ENCODE measurements at regions not wholly inside any gene's neighbourhood (a gene's known extent, or its start where the extent isn't known, plus 50 kb on each side); places are given as distances from the start of the nearest gene placed in this dataset.

GRCh38 chr7:18308938-18309337 lies 186.6 kb upstream of the HDAC9 start:
- no peak for TF ChIP-seq CTCF (conservative IDR thresholded peaks at IDR 0.05; ENCODE audit: low read length)
- no peak for TF ChIP-seq EZH2phosphoT487 (IDR thresholded peaks at IDR 0.05; ENCODE audit: borderline replicate concordance, low read depth, low read length)
